Body of pancreas (tissue), 4 donors: ENCODE measurements at regions not wholly inside any gene's neighbourhood (a gene's known extent, or its start where the extent isn't known, plus 50 kb on each side); places are given as distances from the start of the nearest gene placed in this dataset.

Experiments
- POLR2A ChIP-seq, 3 donors: fragments of 450-650 bp; IDR thresholded peaks; one replicate each; pipeline ENCODE4 v1.6.1; 2016; ENCODE audit warnings: antibody characterized with exemption in 3 of 3, mild to moderate bottlenecking in 2 of 3
- TF ChIP-seq, protein P1 (sequence below), 7 experiments: fragments of 450-650 bp in 4 of 7; fragments of 200-600 bp in 3 of 7; sonication (generic) in 3 of 7; IDR thresholded peaks; one replicate each; pipeline ENCODE4 v1.5.1; 2016 to 2019; ENCODE audit warnings: antibody characterized with exemption in 7 of 7

DNA sequence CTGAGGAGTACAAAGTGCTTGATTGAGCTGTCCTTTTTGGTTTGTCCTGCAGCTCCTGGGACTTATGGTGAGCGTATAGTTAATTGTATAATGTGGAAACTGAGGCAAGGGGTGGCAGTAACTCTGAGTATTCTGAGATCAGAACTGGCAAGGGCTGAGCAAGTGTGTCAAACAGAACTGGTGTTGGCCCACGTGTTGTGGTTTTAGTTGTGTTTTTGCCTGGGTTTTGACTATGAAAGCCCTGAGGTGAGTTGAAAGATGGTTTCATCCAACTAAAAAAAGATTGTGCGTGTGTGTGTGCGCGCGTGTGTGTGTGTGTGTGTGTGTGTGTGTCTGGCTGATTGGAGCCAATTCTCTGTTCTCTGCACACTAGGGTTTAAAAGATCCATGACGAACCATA lies 154.1 kb downstream of the EDEM1 start:
- TF ChIP-seq, protein P1, sequence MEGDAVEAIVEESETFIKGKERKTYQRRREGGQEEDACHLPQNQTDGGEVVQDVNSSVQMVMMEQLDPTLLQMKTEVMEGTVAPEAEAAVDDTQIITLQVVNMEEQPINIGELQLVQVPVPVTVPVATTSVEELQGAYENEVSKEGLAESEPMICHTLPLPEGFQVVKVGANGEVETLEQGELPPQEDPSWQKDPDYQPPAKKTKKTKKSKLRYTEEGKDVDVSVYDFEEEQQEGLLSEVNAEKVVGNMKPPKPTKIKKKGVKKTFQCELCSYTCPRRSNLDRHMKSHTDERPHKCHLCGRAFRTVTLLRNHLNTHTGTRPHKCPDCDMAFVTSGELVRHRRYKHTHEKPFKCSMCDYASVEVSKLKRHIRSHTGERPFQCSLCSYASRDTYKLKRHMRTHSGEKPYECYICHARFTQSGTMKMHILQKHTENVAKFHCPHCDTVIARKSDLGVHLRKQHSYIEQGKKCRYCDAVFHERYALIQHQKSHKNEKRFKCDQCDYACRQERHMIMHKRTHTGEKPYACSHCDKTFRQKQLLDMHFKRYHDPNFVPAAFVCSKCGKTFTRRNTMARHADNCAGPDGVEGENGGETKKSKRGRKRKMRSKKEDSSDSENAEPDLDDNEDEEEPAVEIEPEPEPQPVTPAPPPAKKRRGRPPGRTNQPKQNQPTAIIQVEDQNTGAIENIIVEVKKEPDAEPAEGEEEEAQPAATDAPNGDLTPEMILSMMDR (IDR thresholded peaks at IDR 0.05) = no peak
- TF ChIP-seq POLR2A (IDR thresholded peaks at IDR 0.05) = no peak
